GM12875 (cell line): ENCODE measurements at regions not wholly inside any gene's neighbourhood (a gene's known extent, or its start where the extent isn't known, plus 50 kb on each side); places are given as distances from the start of the nearest gene placed in this dataset.

Source experiments
- H3K4me3 ChIP-seq: one replicate; pipeline ENCODE4 v1.5.1; 2011; ENCODE audit warnings: low read depth, low read length, control low read depth
- CTCF ChIP-seq: IDR thresholded peaks from 2 replicates; pipeline ENCODE4 v1.5.1; 2011; ENCODE audit warnings: low read depth, mild to moderate bottlenecking, control low read depth, inconsistent platforms, low read length, moderate library complexity, borderline replicate concordance; ENCODE audit not compliant: insufficient read depth

GRCh38 chr1:60984062-60984799 lies 98.1 kb upstream of the NFIA start:
- no peak for TF ChIP-seq CTCF
- no peak overlapping the region for H3K4me3 ChIP-seq

- H3K4me3 ChIP-seq, result no peak overlapping the region
- no peak for TF ChIP-seq CTCF
Measured at GRCh38 chr1:60983701-60984061, 98.7 kb upstream of the NFIA start.

- no peak overlapping the region for H3K4me3 ChIP-seq
- no peak for TF ChIP-seq CTCF
Measured at GRCh38 chr1:60982539-60982938, 99.8 kb upstream of the NFIA start.

- no peak for TF ChIP-seq CTCF
Measured at GRCh38 chr1:60981357-60981756, 101.0 kb upstream of the NFIA start.

GRCh38 chr1:60978421-60979357 lies 103.7 kb upstream of the NFIA start:
- H3K4me3 ChIP-seq, result no peak overlapping the region
- TF ChIP-seq CTCF, result peak; percentile 58; the same call in 1 of the 2 replicates

More at GRCh38 chr1:60981357-60981756, 101.0 kb upstream of the NFIA start:
- no peak overlapping the region for H3K4me3 ChIP-seq

GRCh38 chr1:60977661-60978060 lies 104.7 kb upstream of the NFIA start:
- H3K4me3 ChIP-seq, result no peak overlapping the region
- no peak for TF ChIP-seq CTCF
